H1 (cell line): ENCODE measurements at regions not wholly inside any gene's neighbourhood (a gene's known extent, or its start where the extent isn't known, plus 50 kb on each side); places are given as distances from the start of the nearest gene placed in this dataset.

Experiments
- SP1 ChIP-seq: IDR thresholded peaks from 2 replicates; pipeline ENCODE4 v1.6.1; 2011; ENCODE audit warnings: low read depth, low read length
- TF ChIP-seq, protein P1 (sequence below): IDR thresholded peaks from 2 replicates; pipeline ENCODE4 v1.6.1; 2011; ENCODE audit warnings: low read length, improper control_type of control experiment

DNA sequence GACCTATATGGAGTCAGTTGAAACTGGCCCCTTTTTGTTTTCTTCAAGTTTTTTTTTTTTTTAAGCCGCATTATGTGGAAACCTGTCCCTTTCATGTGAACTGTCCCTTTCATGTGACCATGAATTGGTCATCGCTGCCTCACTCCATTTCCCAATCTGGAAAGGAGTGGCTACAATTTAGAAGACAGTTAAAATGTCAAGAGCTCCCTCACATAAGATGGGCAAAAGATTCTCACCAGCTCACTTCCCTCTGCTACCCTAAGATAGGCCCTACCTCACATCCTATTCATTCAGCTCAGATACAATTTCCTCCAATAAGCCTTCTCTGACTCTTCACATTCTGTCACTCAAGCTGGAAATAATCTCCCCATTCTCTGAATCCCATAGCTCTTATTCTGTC is 111.3 kb upstream of the BCL6 start (continued):
- TF ChIP-seq, protein P1, sequence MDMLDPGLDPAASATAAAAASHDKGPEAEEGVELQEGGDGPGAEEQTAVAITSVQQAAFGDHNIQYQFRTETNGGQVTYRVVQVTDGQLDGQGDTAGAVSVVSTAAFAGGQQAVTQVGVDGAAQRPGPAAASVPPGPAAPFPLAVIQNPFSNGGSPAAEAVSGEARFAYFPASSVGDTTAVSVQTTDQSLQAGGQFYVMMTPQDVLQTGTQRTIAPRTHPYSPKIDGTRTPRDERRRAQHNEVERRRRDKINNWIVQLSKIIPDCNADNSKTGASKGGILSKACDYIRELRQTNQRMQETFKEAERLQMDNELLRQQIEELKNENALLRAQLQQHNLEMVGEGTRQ, result no peak
- no peak for TF ChIP-seq SP1
